GM21447 (cell line): ENCODE measurements at regions not wholly inside any gene's neighbourhood (a gene's known extent, or its start where the extent isn't known, plus 50 kb on each side); places are given as distances from the start of the nearest gene placed in this dataset.
"Not testable (repeated sequence)": the region's sequence is repeated elsewhere in the genome, so short reads cannot be mapped to it uniquely, and the experiment has no call there.

Source experiments
- ATAC-seq: cut with Tn5 transposase; IDR thresholded peaks from one replicate; pipeline ENCODE4 v1.9.1; 2021; ENCODE audit not compliant: unreplicated experiment

- ATAC-seq, result no peak
Measured at GRCh38 chr7:42687211-42688055, 224.4 kb downstream of the C7orf25 start.

- ATAC-seq, result no peak
Measured at GRCh38 chr7:42686594-42687156, 225.2 kb downstream of the C7orf25 start.

GRCh38 chr7:42685911-42686310, 226.0 kb downstream of the C7orf25 start:
- ATAC-seq, result no peak

GRCh38 chr7:42677751-42678699, 233.8 kb downstream of the C7orf25 start:
- no peak for ATAC-seq

DNA sequence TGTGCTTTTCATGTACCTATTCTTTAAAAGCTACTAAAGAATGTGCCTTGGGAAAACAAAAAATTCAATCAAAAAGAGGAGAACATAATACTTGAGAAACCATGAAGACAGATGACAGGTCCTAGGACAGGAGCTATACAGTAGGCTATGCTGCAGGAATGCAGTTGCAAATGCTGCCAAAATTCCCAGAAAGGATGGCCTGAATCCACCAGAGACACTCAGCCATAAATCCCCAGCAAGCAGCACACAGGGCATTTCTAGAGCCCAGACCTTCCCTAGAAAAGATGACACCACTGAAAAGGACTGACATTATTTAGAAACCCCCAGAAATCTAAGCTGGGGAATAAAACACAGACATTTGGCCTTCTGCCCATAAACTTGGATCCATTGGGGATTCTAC, 237.3 kb downstream of the C7orf25 start:
- ATAC-seq, result no peak

DNA sequence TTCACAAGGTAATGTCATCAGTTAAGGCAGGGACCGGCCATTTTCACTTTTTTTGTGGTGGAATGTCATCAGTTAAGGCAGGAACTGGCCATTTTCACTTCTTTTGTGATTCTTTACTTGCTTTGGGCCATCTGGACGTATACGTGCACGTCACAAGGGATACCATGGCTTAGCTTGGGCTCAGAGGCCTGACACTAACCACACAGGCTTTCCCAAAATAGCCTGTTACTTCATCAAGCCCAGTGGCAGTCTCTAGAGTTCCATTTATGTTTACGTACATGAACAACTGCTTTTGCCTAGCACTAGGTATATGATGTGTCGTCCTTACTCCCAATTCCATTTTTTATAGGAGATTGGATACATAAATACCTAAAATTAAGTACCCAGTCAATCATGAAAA, 237.9 kb downstream of the C7orf25 start:
- ATAC-seq, result no peak

DNA sequence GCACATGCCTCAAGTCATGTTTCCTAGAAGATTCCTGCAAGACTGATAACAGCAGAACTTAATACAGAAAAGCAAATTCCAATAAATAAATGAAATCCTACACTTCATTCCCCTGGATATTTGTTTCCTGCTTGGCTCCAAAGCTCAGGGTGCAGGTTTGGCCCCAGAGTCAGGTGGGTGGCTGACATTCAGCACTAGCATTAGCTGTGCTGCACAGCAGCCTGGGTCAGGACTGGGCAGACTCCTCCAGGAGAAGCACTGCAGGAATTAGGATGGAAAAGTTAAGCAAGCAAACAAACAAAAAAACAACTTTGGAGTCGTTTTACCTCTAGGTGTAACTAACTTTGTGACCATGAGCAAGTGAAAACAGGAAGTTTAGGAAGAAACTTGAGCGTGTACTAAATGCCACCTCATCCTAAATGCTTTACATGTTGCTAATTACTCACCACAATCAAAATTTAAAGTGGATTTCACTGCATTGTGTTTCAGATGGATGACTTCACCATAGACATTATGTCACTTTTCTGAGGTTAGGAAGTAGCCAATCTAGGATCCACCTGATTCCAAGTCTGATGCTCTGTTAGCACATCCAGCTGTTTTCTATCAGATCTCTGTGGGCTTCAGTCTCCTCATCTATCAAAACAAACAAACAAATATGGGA, 239.4 kb downstream of the C7orf25 start:
- no peak for ATAC-seq

GRCh38 chr7:42671627-42672026, 240.2 kb downstream of the C7orf25 start:
- ATAC-seq, result no peak

- ATAC-seq, result no peak
Measured at GRCh38 chr7:42666994-42667393, 244.9 kb downstream of the C7orf25 start.

DNA sequence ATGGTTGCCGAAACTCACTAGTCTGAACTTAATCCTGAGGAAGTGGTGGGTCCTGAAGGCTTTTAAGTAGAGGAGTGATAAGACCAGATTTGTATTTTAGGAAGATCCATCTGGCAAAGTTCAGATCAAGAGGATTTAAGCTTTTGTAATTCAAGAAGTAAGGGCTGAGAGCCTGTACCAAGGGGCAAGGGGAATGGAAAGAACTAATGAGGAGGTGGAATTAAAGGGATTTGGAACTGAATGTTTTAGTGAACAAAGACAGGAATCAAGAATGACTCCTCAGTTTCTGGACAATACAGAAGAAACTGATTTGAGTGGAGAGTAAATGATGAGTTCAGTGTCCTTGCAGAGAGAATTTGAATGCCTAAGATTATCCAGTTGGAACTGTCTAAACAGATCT, 249.0 kb downstream of the C7orf25 start:
- no peak for ATAC-seq

- ATAC-seq, result no peak
Measured at GRCh38 chr7:42661312-42661711, 250.6 kb downstream of the C7orf25 start.

DNA sequence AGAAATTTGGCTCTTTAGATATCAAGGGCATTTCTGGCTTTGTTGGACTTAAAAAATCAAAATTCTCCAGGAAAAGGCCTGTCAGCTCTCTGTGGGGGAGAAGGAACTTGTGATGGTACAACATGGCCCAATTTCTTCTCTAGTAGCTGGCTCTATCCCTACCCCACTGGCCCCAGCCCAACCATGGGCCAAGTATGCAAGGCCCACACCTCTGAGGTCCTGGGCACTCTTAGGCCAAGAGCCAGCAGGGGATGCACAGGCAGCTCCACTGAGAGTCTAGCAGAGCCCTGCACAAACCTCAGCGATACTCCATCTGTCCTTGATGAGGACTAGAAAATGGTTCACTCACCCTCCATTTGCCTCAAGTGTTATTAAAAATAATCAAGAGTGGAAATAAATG, 261.2 kb downstream of the C7orf25 start:
- ATAC-seq, result no peak

DNA sequence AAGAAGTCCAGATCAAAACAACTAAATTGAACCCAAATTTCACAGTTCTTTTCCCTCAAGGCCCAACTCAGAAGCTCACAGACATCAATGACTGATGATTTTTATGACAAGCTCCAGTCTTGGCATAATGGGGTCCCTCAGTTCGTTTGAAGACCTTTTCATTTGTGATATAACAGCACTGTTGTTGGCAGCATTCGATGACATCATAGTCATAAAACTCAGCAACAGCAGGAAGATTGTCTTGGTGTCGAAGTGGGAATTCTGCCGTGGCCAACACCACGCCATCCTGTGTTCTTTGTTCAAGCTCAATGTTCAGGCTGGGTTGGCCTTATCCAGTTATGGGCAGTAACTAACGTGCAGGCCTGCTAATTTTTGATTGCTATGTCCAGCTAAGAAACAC, 261.7 kb downstream of the C7orf25 start:
- ATAC-seq, result no peak

DNA sequence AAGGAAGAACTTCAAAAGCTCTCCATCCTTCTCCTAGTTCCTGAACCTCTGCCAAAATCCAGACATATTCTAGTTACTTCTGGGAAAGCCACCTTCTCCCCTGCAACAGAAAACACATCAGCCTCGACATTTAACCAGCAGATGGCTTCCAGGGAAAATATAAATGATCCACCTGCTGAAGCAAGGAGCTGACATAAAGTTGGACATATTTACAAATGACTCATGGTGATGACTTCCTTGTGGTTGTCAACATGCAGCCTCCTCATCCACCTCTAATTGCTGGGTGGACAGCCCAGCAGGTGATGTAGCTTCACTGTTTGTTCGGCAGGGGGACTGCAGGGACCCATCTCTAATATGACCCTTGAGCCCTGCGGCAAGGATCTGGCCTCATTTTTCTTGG, 266.0 kb downstream of the C7orf25 start:
- ATAC-seq, result no peak

DNA sequence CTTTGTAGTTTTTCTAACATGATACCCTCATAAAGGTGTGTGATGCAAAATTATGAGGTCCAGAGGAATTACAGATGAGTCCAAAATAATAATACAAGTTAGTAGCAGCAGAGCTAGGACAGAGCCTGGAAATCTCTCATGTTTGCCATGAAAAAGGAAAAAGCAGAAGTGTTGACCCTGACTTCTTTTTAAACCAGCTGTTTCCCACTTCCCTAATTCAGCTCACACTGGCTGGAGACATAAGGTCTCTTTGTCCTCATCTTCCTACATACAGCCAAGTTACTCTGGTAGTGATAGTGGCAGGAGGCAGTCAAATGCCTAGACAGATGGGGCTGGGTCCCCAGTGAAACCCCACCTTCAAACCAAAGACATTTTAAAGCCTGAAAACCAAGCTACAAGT, 269.2 kb downstream of the C7orf25 start:
- ATAC-seq, result no peak

GRCh38 chr7:42639930-42640329, 271.9 kb downstream of the C7orf25 start:
- ATAC-seq, result no peak

- not testable (repeated sequence) for ATAC-seq
Measured at GRCh38 chr7:42636380-42636779, 275.5 kb downstream of the C7orf25 start.

- ATAC-seq, result no peak
Measured at GRCh38 chr7:42628054-42628453, 283.8 kb downstream of the C7orf25 start.

DNA sequence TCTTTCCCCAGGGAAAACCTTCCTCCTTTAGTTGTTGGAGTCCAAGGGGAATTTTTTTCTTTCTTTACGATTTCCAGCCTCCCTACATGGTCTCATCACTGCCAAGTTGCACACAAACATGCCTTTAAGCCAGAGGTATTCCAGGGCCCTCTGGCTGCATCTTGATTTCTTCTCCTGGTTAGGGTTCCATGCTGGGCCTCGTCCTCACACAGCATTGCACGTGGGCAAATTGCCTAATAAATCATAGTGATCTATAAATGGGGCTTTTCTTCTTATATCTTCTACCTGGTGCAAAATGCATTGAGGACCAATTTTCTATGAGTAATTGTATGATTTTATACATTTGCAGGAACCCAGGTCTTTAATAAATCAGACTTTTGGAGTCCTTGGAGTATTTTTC, 284.2 kb downstream of the C7orf25 start:
- no peak for ATAC-seq

GRCh38 chr7:42627101-42627500, 284.8 kb downstream of the C7orf25 start:
- no peak for ATAC-seq

DNA sequence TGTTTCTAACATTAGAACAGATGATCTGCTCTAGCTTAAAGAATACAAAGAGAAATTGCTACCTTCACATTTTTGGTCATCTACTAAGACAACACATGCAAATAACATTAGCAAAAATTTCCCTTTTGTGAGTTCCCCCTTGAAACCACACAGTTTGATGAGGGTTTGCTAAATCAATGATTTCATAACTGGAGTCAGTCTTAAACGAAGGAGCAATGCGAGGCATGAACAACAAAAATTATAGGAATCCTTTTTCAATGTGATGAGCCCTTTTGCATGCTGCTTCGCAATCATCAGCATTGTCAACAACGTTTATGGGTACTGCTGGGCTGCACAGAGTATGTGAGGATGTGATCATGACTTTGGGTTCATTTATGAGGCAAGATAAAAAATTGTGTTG, 286.4 kb downstream of the C7orf25 start:
- ATAC-seq, result no peak
